Hepatocyte (in vitro differentiated cells): ENCODE measurements at regions not wholly inside any gene's neighbourhood (a gene's known extent, or its start where the extent isn't known, plus 50 kb on each side); places are given as distances from the start of the nearest gene placed in this dataset.

Experiments used
- EZH2 ChIP-seq: fragments of 200-600 bp; sonication (generic); IDR thresholded peaks from 2 replicates; pipeline ENCODE4 v1.6.1; 2016; ENCODE audit warnings: antibody characterized with exemption, mild to moderate bottlenecking, borderline replicate concordance
- EZH2phosphoT487 ChIP-seq: fragments of 200-600 bp; sonication (generic); IDR thresholded peaks from one replicate; pipeline ENCODE4 v1.6.1; 2018; ENCODE audit warnings: antibody characterized with exemption, mild to moderate bottlenecking, low read depth, moderate library complexity; ENCODE audit not compliant: unreplicated experiment, severe bottlenecking
- TF ChIP-seq, protein P1 (sequence below): fragments of 200-600 bp; sonication (generic); IDR thresholded peaks from 2 replicates; pipeline ENCODE4 v1.5.1; 2016; ENCODE audit warnings: antibody characterized with exemption, mild to moderate bottlenecking; ENCODE audit not compliant: poor library complexity

DNA sequence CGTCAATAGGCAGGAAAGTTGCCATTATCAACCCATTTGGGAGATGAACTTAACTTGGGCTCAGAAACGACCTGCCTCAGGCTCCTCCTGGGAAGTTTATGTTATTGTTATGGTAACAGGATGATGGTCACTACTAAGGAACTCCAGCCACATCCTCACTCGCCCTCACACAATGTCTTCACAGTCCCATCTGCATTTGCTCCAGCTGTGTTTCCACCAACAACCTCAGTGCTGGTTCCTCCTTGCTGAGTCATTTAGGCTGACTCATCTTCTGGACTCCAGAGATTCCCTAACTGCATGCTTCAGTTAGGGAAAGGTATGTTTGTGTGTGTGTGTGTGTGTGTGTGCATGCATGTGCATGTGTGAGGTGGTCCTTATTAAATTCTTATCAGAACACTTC is 293.4 kb upstream of the BOD1L1 start:
- TF ChIP-seq, protein P1, sequence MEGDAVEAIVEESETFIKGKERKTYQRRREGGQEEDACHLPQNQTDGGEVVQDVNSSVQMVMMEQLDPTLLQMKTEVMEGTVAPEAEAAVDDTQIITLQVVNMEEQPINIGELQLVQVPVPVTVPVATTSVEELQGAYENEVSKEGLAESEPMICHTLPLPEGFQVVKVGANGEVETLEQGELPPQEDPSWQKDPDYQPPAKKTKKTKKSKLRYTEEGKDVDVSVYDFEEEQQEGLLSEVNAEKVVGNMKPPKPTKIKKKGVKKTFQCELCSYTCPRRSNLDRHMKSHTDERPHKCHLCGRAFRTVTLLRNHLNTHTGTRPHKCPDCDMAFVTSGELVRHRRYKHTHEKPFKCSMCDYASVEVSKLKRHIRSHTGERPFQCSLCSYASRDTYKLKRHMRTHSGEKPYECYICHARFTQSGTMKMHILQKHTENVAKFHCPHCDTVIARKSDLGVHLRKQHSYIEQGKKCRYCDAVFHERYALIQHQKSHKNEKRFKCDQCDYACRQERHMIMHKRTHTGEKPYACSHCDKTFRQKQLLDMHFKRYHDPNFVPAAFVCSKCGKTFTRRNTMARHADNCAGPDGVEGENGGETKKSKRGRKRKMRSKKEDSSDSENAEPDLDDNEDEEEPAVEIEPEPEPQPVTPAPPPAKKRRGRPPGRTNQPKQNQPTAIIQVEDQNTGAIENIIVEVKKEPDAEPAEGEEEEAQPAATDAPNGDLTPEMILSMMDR = no peak
- TF ChIP-seq EZH2 = no peak
- no peak for TF ChIP-seq EZH2phosphoT487
